GM23338 (cell line): ENCODE measurements at regions not wholly inside any gene's neighbourhood (a gene's known extent, or its start where the extent isn't known, plus 50 kb on each side); places are given as distances from the start of the nearest gene placed in this dataset.

Experiments
- ATAC-seq: fragments of 200-7000 bp; cut with Tn5 transposase; 3 replicates; pipeline ENCODE4 v1.9.1; 2020
- DNase-seq: peaks from one replicate; pipeline ENCODE4 v3.0.0-alpha.2; 2015; ENCODE audit warnings: low spot score
- H2AFZ ChIP-seq: fragments of 200-600 bp; sonication (generic); 2 replicates; pipeline ENCODE4 v1.8.0; 2016; ENCODE audit warnings: antibody characterized with exemption, mild to moderate bottlenecking, moderate library complexity
- H3F3A ChIP-seq: fragments of 200-600 bp; sonication (generic); replicated peaks from 2 replicates; pipeline ENCODE4 v1.8.0; 2017; ENCODE audit warnings: antibody characterized with exemption, mixed run types, low read depth
- H3K27ac ChIP-seq: fragments of 200-600 bp; sonication (generic); 2 replicates; pipeline ENCODE4 v1.6.1; 2016; ENCODE audit warnings: low read depth
- H3K27me3 ChIP-seq: fragments of 200-600 bp; sonication (generic); 2 replicates; pipeline ENCODE4 v1.8.0; 2016; ENCODE audit warnings: mild to moderate bottlenecking, mixed run types, moderate library complexity; ENCODE audit not compliant: insufficient read depth
- H3K36me3 ChIP-seq: fragments of 200-600 bp; sonication (generic); 2 replicates; pipeline ENCODE4 v1.8.0; 2016; ENCODE audit warnings: mild to moderate bottlenecking; ENCODE audit not compliant: insufficient read depth
- H3K4me1 ChIP-seq: fragments of 200-600 bp; sonication (generic); 2 replicates; pipeline ENCODE4 v1.8.0; 2016; ENCODE audit warnings: mild to moderate bottlenecking, moderate library complexity; ENCODE audit not compliant: insufficient read depth
- H3K4me2 ChIP-seq: fragments of 200-600 bp; sonication (generic); 2 replicates; pipeline ENCODE4 v1.7.1; 2017; ENCODE audit warnings: mixed run types
- H3K4me3 ChIP-seq: fragments of 200-600 bp; sonication (generic); 2 replicates; pipeline ENCODE4 v1.6.1; 2016; ENCODE audit warnings: mixed run types
- H3K79me2 ChIP-seq: fragments of 200-600 bp; sonication (generic); replicated peaks from 2 replicates; pipeline ENCODE4 v1.8.0; 2017; ENCODE audit warnings: mild to moderate bottlenecking; ENCODE audit not compliant: insufficient read depth
- H3K9me2 ChIP-seq: fragments of 200-600 bp; sonication (generic); 2 replicates; pipeline ENCODE4 v1.8.0; 2017; ENCODE audit not compliant: insufficient read depth
- H4K20me1 ChIP-seq: fragments of 200-600 bp; sonication (generic); replicated peaks from 2 replicates; pipeline ENCODE4 v1.8.0; 2017; ENCODE audit warnings: mild to moderate bottlenecking; ENCODE audit not compliant: insufficient read depth
- H3K27ac Mint-ChIP-seq: 2 replicates; pipeline ENCODE4 v1.8.0; 2020; ENCODE audit warnings: inconsistent platforms, mild to moderate bottlenecking, moderate library complexity, mixed read lengths
- H3K27me3 Mint-ChIP-seq: 3 replicates; pipeline ENCODE4 v1.8.0; 2022; ENCODE audit warnings: low read depth, mild to moderate bottlenecking, moderate library complexity, mixed read lengths, inconsistent platforms; ENCODE audit not compliant: insufficient read depth, poor library complexity
- H3K36me3 Mint-ChIP-seq: 3 replicates; pipeline ENCODE4 v1.8.0; 2021; ENCODE audit warnings: low read depth, mild to moderate bottlenecking, inconsistent platforms, moderate library complexity, mixed read lengths
- H3K4me1 Mint-ChIP-seq: 3 replicates; pipeline ENCODE4 v1.8.0; 2020; ENCODE audit warnings: mild to moderate bottlenecking, inconsistent platforms, mixed read lengths
- H3K4me3 Mint-ChIP-seq: 3 replicates; pipeline ENCODE4 v1.8.0; 2021; ENCODE audit warnings: moderate library complexity, mild to moderate bottlenecking, inconsistent platforms, mixed read lengths
- H3K9me3 Mint-ChIP-seq: 3 replicates; pipeline ENCODE4 v1.8.0; 2020; ENCODE audit warnings: moderate library complexity, mild to moderate bottlenecking, inconsistent platforms, mixed read lengths
- CREB1 ChIP-seq: fragments of 250-450 bp; sonication (Bioruptor Pico); IDR thresholded peaks from 2 replicates; pipeline ENCODE4 v1.5.0; 2020; ENCODE audit warnings: low read depth, mild to moderate bottlenecking, moderate library complexity
- ETS1 ChIP-seq: IDR thresholded peaks from 2 replicates; pipeline ENCODE4 v1.6.1; 2016; ENCODE audit warnings: antibody characterized with exemption
- EZH2 ChIP-seq: fragments of 200-600 bp; sonication (generic); IDR thresholded peaks from one replicate; pipeline ENCODE4 v1.8.0; 2017; ENCODE audit warnings: antibody characterized with exemption, mild to moderate bottlenecking, low read depth; ENCODE audit not compliant: unreplicated experiment
- EZH2phosphoT487 ChIP-seq: fragments of 200-600 bp; sonication (generic); IDR thresholded peaks from one replicate; pipeline ENCODE4 v1.8.1; 2018; ENCODE audit warnings: antibody characterized with exemption; ENCODE audit not compliant: unreplicated experiment
- JUNB ChIP-seq: IDR thresholded peaks from one replicate; pipeline ENCODE4 v1.6.1; 2016; ENCODE audit warnings: antibody characterized with exemption; ENCODE audit not compliant: unreplicated experiment
- NANOG ChIP-seq: IDR thresholded peaks from 2 replicates; pipeline ENCODE4 v1.6.1; 2016; ENCODE audit warnings: antibody characterized with exemption, borderline replicate concordance
- POLR2AphosphoS5 ChIP-seq: IDR thresholded peaks from 2 replicates; pipeline ENCODE4 v1.6.1; 2016; ENCODE audit warnings: antibody characterized with exemption, low read depth
- STAT1 ChIP-seq: IDR thresholded peaks from one replicate; pipeline ENCODE4 v1.6.1; 2016; ENCODE audit warnings: antibody characterized with exemption; ENCODE audit not compliant: unreplicated experiment
- ZNF114 ChIP-seq: fragments of 250-450 bp; sonication (Bioruptor Pico); IDR thresholded peaks from 2 replicates; pipeline ENCODE4 v1.5.0; 2020; ENCODE audit warnings: mild to moderate bottlenecking, moderate library complexity
- ZNF331 ChIP-seq: fragments of 250-450 bp; sonication (Bioruptor Pico); IDR thresholded peaks from 2 replicates; pipeline ENCODE4 v1.5.0; 2020; ENCODE audit warnings: low read depth, mild to moderate bottlenecking, moderate library complexity
- ZNF462 ChIP-seq: fragments of 250-450 bp; sonication (Bioruptor Pico); IDR thresholded peaks from 2 replicates; pipeline ENCODE4 v1.5.0; 2020; ENCODE audit warnings: mild to moderate bottlenecking, moderate library complexity
- TF ChIP-seq, protein P1 (sequence below), 2 experiments: fragments of 200-600 bp in 1 of 2; sonication (generic) in 1 of 2; conservative IDR thresholded peaks; 2 replicates each; pipeline versions ENCODE4 v1.5.1 to v1.6.1; 2016 to 2017; ENCODE audit warnings: antibody characterized with exemption in 2 of 2, low read depth in 2 of 2, mild to moderate bottlenecking in 2 of 2, moderate library complexity in 1 of 2
- TF ChIP-seq, protein P2 (sequence below): IDR thresholded peaks from one replicate; pipeline ENCODE4 v1.6.1; 2018; ENCODE audit warnings: antibody characterized with exemption; ENCODE audit not compliant: unreplicated experiment

DNA sequence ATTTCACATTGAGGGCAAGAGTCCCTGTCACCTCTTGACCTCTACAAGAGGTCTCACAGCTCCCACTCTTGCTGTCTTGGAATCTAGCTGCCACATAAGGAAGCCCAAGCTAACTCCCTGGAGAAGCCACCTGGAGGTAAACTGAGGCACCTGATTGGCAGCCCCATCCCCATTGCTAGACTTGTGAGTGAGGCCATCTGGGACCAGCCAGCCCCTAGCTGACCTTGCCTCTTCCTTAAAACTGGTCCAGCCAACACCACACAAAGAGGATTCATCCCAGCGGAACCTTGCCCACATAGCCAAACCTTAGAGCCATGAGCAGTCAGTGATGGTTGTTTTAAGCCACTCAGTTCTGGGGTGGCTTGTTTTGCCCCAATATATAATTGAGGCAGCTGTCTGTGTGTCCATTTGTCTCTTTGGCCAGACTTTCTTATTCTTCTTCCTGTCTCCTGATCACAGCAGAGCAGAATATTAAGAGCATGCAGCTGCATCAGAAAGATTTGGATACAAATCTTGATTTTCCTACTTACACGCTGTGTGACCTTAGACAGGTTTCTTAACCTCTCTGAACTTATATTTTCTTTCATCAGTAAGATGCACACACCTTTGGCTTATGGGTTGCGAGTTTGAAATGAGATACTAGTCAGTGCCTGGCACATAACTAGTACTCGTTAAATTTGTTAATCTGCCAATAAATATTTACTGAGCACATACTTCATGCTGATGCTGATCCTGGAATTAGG, 74.3 kb upstream of the TP53I11 start:
- peaks cover 14% of the 10 kb centered on the region for H3K27me3 Mint-ChIP-seq
- H3K36me3 Mint-ChIP-seq: no peaks in the 10 kb centered on the region; the same call in 2 of the 3 replicates
- peaks cover 18% of the 10 kb centered on the region for H3K4me1 Mint-ChIP-seq
- TF ChIP-seq, protein P1, sequence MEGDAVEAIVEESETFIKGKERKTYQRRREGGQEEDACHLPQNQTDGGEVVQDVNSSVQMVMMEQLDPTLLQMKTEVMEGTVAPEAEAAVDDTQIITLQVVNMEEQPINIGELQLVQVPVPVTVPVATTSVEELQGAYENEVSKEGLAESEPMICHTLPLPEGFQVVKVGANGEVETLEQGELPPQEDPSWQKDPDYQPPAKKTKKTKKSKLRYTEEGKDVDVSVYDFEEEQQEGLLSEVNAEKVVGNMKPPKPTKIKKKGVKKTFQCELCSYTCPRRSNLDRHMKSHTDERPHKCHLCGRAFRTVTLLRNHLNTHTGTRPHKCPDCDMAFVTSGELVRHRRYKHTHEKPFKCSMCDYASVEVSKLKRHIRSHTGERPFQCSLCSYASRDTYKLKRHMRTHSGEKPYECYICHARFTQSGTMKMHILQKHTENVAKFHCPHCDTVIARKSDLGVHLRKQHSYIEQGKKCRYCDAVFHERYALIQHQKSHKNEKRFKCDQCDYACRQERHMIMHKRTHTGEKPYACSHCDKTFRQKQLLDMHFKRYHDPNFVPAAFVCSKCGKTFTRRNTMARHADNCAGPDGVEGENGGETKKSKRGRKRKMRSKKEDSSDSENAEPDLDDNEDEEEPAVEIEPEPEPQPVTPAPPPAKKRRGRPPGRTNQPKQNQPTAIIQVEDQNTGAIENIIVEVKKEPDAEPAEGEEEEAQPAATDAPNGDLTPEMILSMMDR (conservative IDR thresholded peaks at IDR 0.05; ENCODE audit: low read depth in 2 of 2): no peak
- no peak for TF ChIP-seq ZNF462
- no peak for TF ChIP-seq ETS1
- TF ChIP-seq, protein P2, sequence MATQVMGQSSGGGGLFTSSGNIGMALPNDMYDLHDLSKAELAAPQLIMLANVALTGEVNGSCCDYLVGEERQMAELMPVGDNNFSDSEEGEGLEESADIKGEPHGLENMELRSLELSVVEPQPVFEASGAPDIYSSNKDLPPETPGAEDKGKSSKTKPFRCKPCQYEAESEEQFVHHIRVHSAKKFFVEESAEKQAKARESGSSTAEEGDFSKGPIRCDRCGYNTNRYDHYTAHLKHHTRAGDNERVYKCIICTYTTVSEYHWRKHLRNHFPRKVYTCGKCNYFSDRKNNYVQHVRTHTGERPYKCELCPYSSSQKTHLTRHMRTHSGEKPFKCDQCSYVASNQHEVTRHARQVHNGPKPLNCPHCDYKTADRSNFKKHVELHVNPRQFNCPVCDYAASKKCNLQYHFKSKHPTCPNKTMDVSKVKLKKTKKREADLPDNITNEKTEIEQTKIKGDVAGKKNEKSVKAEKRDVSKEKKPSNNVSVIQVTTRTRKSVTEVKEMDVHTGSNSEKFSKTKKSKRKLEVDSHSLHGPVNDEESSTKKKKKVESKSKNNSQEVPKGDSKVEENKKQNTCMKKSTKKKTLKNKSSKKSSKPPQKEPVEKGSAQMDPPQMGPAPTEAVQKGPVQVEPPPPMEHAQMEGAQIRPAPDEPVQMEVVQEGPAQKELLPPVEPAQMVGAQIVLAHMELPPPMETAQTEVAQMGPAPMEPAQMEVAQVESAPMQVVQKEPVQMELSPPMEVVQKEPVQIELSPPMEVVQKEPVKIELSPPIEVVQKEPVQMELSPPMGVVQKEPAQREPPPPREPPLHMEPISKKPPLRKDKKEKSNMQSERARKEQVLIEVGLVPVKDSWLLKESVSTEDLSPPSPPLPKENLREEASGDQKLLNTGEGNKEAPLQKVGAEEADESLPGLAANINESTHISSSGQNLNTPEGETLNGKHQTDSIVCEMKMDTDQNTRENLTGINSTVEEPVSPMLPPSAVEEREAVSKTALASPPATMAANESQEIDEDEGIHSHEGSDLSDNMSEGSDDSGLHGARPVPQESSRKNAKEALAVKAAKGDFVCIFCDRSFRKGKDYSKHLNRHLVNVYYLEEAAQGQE: no peak
- TF ChIP-seq CREB1: no peak
- TF ChIP-seq NANOG: no peak
- TF ChIP-seq STAT1: no peak
- no peak for TF ChIP-seq EZH2
- TF ChIP-seq POLR2AphosphoS5: no peak
- no peak for TF ChIP-seq EZH2phosphoT487
- TF ChIP-seq JUNB: no peak
- no peak for TF ChIP-seq ZNF331
- no peak for TF ChIP-seq ZNF114
- no peak overlapping the region for H3K27ac Mint-ChIP-seq
- Histone ChIP-seq H3K4me3 (no peak overlapping the region), H3F3A (no peaks in the 10 kb centered on the region), H4K20me1 (no peaks in the 10 kb centered on the region), H3K79me2 (no peaks in the 10 kb centered on the region), H3K9me2 (no peaks in the 10 kb centered on the region), H3K4me2 (no peak overlapping the region), H3K27ac (no peak overlapping the region), H3K27me3 (no peaks in the 10 kb centered on the region), H2AFZ (no peak overlapping the region), H3K4me1 (peaks cover 27% of the 10 kb centered on the region), H3K36me3 (no peaks in the 10 kb centered on the region)
- H3K9me3 Mint-ChIP-seq: no peaks in the 10 kb centered on the region
- no peak overlapping the region for H3K4me3 Mint-ChIP-seq
- no peak for ATAC-seq
- no peak for DNase-seq
